DND-41 (cell line): ENCODE measurements at regions not wholly inside any gene's neighbourhood (a gene's known extent, or its start where the extent isn't known, plus 50 kb on each side); places are given as distances from the start of the nearest gene placed in this dataset.

Experiments used
- ATAC-seq: fragments of 200-7000 bp; cut with Tn5 transposase; 3 replicates; pipeline ENCODE4 v1.9.1; 2021; ENCODE audit warnings: low read depth; ENCODE audit not compliant: insufficient read depth
- DNase-seq: peaks from one replicate; pipeline ENCODE4 v3.0.0-alpha.2; 2020
- H2AFZ ChIP-seq: 2 replicates; pipeline ENCODE4 v1.6.0; 2012; ENCODE audit warnings: low read depth, low read length
- H3K27ac ChIP-seq: 2 replicates; pipeline ENCODE4 v1.5.1; 2012; ENCODE audit warnings: low read length, inconsistent platforms
- H3K27me3 ChIP-seq: fragments of 200-600 bp; sonication (generic); 2 replicates; pipeline ENCODE4 v1.6.0; 2012; ENCODE audit warnings: low read length, mild to moderate bottlenecking, inconsistent platforms; ENCODE audit not compliant: insufficient read depth, poor library complexity
- H3K36me3 ChIP-seq: 2 replicates; pipeline ENCODE4 v1.5.1; 2012; ENCODE audit warnings: low read length, inconsistent platforms; ENCODE audit not compliant: insufficient read depth
- H3K4me1 ChIP-seq: 2 replicates; pipeline ENCODE4 v1.5.1; 2012; ENCODE audit warnings: mild to moderate bottlenecking, low read length; ENCODE audit not compliant: insufficient read depth
- H3K4me2 ChIP-seq: 2 replicates; pipeline ENCODE4 v1.6.0; 2012; ENCODE audit warnings: mild to moderate bottlenecking, moderate library complexity, low read length, inconsistent platforms; ENCODE audit not compliant: insufficient read depth
- H3K4me3 ChIP-seq, 2 experiments: fragments of 200-600 bp in 1 of 2; shearing (Covaris generic) in 1 of 2; 2 replicates each; pipeline ENCODE4 v1.5.1; 2012 to 2016; ENCODE audit warnings: inconsistent platforms in 2 of 2, low read length in 2 of 2, mild to moderate bottlenecking in 2 of 2, low read depth in 1 of 2, moderate library complexity in 1 of 2
- H3K79me2 ChIP-seq: 2 replicates; pipeline ENCODE4 v1.6.0; 2012; ENCODE audit warnings: low read length, inconsistent platforms; ENCODE audit not compliant: insufficient read depth
- H3K9ac ChIP-seq: 2 replicates; pipeline ENCODE4 v1.6.0; 2012; ENCODE audit warnings: low read depth, mild to moderate bottlenecking, inconsistent platforms, low read length, moderate library complexity
- H3K9me3 ChIP-seq: 2 replicates; pipeline ENCODE4 v1.5.1; 2012; ENCODE audit warnings: low read length, moderate library complexity, mild to moderate bottlenecking, inconsistent platforms; ENCODE audit not compliant: insufficient read depth, severe bottlenecking
- H4K20me1 ChIP-seq: 2 replicates; pipeline ENCODE4 v1.6.0; 2012; ENCODE audit warnings: low read length; ENCODE audit not compliant: insufficient read depth
- CTCF ChIP-seq: IDR thresholded peaks from 2 replicates; pipeline ENCODE4 v1.5.1; 2012; ENCODE audit warnings: borderline replicate concordance, low read length, moderate library complexity, mild to moderate bottlenecking; ENCODE audit not compliant: poor library complexity, severe bottlenecking; ENCODE audit errors: extremely low read depth
- EZH2 ChIP-seq: IDR thresholded peaks from 3 replicates; pipeline ENCODE4 v1.6.1; 2012; ENCODE audit warnings: borderline replicate concordance, low read depth, mild to moderate bottlenecking, moderate library complexity, low read length, inconsistent platforms; ENCODE audit not compliant: severe bottlenecking

- Histone ChIP-seq H3K9ac (no peak overlapping the region), H3K36me3 (no peaks in the 10 kb centered on the region)
Observed at GRCh38 chr21:35229290-35229689, 180.2 kb upstream of the RUNX1 start.

GRCh38 chr21:35227786-35228185 lies 178.7 kb upstream of the RUNX1 start:
- Histone ChIP-seq H3K36me3 (no peaks in the 10 kb centered on the region), H3K9ac (peak overlapping the region; percentile 36), H3K79me2 (no peaks in the 10 kb centered on the region), H2AFZ (peak overlapping the region; percentile 23; the same call in 1 of the 2 replicates), H3K9me3 (no peaks in the 10 kb centered on the region), H3K27ac (peak overlapping the region; percentile 96), H3K4me3 (peak overlapping the region in 1 of 2 experiments; percentile 42; a peak in 2 of 4 replicates), H3K4me2 (peak overlapping the region; percentile 59), H4K20me1 (no peaks in the 10 kb centered on the region), H3K4me1 (peaks cover 38% of the 10 kb centered on the region), H3K27me3 (no peaks in the 10 kb centered on the region)
- TF ChIP-seq EZH2 (no peak), CTCF (no peak)
- DNase-seq: peak; percentile 60
- peak; percentile 13; the same call in 2 of the 3 replicates for ATAC-seq

More at GRCh38 chr21:35229290-35229689, 180.2 kb upstream of the RUNX1 start:
- peaks cover 35% of the 10 kb centered on the region for H3K4me1 ChIP-seq
- H3K4me2 ChIP-seq: no peak overlapping the region
- H4K20me1 ChIP-seq: no peaks in the 10 kb centered on the region
- H3K27ac ChIP-seq: no peak overlapping the region
- ATAC-seq (no peak), DNase-seq (no peak)
- H3K79me2 ChIP-seq: no peaks in the 10 kb centered on the region
- no peaks in the 10 kb centered on the region for H3K9me3 ChIP-seq
- no peak overlapping the region for H2AFZ ChIP-seq
- no peak overlapping the region for H3K4me3 ChIP-seq
- TF ChIP-seq CTCF (no peak), EZH2 (no peak)
- H3K27me3 ChIP-seq: no peaks in the 10 kb centered on the region

DNA sequence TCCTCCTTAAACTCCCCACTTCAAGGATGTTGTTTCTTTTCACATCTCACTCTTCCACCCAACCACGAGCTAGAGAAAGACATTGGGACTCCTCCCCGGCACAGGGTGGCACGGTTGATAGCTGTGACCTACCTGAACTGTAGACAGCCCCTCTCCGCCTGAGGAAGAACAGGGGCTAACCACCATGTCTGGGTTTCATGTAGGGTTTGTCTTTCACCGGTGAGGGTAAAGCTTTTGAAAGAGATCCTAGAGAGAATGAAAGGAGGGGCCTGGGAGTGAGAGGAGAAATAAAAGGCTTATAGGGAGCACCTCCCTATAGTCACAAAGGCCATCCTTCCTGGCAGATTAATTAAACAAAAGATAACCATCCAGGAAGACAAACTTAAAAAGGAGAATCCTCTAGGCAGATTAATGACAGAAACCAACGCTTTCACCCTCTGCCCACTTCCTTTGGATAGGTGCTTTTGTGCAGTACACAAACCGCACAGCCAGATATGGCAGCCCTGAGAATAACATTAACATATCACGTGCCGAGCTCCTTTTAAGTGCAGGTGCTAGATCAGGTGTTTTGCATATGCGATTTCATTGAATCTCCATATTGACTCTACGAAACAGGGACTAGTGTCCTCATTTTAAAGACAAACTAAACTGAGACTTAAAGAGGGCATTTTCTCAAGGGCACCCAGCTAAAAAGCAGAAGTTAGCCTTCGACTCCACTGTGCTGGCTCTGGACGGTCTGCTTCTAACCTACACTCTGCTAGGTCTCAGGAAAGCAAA lies 178.1 kb upstream of the RUNX1 start:
- Histone ChIP-seq H3K9me3 (no peaks in the 10 kb centered on the region), H3K4me3 (peak overlapping the region in 1 of 2 experiments; percentile 42; a peak in 2 of 4 replicates), H3K4me2 (peak overlapping the region; percentile 59), H3K27ac (peak overlapping the region; percentile 96), H4K20me1 (no peaks in the 10 kb centered on the region), H3K79me2 (no peaks in the 10 kb centered on the region), H3K9ac (peak overlapping the region; percentile 36), H3K4me1 (peaks cover 44% of the 10 kb centered on the region), H3K27me3 (no peaks in the 10 kb centered on the region), H3K36me3 (no peaks in the 10 kb centered on the region), H2AFZ (peak overlapping the region; percentile 23)
- ATAC-seq (peak; percentile 92), DNase-seq (peak; percentile 85)
- TF ChIP-seq CTCF (no peak), EZH2 (no peak)
